Stimulated activated CD8-positive, alpha-beta memory T cell treated with anti-CD3 and anti-CD28 coated beads, Interleukin-2, amount 100 ng/mL, for 1 hour (primary cell): ENCODE measurements at regions not wholly inside any gene's neighbourhood (a gene's known extent, or its start where the extent isn't known, plus 50 kb on each side); places are given as distances from the start of the nearest gene placed in this dataset.
"Not testable (repeated sequence)": the region's sequence is repeated elsewhere in the genome, so short reads cannot be mapped to it uniquely, and the experiment has no call there.

Source experiments
- DNase-seq, 2 donors: peaks; one replicate each; pipeline ENCODE4 v3.0.0-alpha.2; 2020; ENCODE audit warnings: low read depth in 2 of 2

DNA sequence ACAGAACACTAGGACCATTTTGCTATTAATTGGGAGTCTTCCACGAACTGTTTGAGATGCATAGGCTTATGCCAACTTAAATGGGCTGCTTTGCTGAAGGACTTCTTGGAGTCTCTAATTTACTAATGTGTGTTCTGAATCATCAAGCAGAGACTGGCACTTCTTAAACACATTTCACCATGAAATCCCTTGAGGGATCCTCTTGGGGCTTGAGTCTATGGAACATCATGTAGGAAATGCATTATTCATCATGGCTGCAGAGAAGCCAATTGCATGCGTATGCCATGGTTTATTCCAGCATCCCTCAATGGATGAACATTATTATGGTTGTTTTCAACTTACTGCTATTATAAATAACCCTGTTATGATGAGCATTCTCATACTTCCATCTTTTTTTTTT lies 73.4 kb downstream of the FGD2 start:
- DNase-seq, result no peak

DNA sequence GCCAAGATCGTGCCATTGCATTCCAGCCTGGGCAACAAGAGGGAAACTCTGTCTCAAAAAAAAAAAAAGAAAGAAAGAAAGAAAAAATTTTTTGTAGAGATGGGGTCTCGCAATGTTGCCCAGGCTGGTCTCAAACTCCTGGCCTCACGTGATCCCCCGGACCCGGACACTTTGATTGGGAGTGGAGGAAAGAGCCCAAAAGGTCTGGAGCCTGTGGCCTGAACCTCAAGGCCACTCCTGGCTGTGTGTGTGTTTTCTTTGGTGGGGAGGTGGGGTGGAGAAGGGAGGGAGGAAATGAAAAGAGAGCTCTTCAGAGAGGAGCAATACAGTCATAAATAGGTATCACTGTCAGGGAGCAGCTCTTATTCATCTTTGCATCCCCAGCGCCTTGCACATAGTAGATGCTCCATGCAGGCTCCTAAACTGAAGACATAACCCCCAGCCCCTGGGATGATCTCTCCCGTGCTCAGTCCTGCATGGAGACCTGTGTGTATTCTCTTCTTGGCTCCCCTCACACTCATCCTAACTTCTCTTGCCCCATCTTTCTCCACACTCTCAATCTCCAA lies 75.7 kb downstream of the FGD2 start:
- DNase-seq, result no peak

DNA sequence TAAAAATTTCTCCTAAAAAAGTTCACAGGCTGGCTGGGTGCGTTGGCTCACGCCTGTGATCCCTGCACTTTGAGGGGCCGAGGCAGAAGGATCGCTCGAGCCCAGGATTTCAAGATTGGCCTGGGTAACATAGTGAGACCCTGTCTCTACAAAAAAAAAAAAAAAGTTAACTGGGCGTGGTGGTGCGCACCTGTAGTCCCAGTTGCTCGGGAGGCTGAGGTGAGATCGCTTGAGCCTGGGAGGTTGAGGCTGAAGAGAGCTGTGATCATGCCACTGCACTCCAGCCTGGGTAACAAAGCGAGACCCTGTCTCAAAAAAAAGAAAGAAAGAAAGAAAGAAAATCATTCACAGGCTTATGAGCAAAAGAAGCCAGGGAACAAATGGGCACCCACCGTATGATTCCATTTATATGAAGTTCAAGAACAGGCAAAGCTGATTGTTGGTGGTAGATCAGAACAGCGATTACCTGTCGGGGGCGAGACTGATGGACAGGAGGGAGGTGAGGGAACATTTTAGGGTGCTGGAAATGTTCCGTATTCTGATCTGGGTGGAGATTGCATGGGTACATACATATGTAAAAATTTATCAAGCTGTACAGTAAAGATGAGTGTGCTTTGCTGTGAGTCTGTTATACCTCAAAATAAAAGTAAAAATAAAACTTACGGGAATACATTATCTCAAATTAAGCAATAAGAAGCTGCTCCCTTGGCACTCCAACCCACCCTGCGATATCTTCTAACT lies 77.1 kb downstream of the FGD2 start:
- no peak for DNase-seq

DNA sequence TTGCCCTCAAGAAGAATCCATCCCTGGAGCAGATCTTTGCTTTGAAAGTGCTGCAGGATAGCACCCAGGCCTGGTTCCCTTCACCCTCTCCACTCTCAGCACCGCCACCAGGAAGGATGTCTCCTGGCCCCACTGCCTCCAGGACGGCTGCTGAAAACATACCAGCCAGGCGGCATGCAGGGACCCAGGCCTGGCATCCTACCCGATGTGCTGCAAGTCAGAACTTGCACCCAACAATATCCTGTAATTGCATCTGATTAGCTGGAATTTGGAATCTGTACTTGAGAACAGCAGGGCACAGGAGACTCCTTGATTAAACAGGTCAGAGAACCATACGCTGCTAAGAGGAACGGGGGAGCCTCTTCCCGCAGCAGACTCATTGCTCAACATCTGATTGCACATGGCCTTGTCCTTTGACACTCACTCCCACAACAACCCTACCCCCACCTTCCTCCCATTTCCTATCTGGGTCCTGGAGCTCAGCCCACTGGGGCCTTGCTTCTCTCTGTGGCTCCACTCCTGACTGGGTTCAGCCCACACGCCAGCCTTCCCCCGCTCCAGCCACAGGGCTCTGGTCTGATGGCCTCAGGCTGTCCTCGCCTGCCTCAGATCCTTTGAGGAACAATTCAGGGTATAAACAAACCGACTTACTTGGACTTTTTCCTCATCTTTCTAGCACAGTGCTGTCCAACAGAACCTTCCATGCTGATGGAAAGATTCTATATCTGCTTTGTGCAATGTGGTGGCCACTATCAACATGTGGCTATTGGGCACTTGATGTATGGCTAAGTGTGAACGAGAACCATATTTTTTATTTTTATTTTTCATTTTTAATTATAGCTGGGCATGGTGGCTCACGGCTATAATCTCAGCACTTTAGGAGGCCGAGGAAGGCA lies 78.0 kb downstream of the FGD2 start:
- DNase-seq, result no peak

DNA sequence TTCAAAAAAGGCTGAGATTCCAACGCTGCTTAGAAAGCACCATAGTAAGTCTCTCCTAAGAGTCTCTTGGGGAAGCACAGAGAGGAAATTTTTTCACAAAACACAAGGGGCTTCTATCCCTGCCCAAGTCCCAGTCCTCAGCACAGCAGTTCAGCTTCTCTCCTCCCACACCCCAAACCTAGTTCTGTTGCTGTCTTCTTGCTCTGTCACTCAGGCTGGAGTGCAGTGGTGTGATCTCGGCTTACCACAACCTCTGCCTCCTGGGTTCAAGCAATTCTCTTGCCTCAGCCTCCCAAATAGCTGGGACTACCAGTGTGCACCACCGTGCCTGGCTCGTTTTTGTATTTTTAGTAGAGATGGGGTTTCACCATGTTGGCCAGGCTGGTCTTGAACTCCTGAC lies 79.2 kb downstream of the FGD2 start:
- DNase-seq, result not testable (repeated sequence)

DNA sequence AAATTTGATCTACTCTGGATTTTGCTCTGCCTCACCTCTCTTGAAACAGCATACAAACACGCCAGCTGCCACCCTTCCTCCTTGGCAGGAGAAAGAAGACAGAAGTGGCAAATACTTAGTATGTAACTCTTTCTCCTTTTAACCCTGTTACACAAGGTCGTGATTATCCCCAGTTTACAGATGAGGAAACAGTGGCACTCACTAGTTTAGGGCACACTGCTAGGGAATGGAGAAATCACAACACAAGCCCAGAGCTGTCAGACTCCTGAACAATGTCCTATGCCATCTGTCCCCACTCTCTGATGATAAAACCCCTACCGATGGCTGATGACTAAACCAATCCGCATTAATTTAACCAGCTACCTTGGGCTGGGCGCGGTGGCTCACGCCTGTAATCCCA lies 79.7 kb downstream of the FGD2 start:
- DNase-seq, result no peak

DNA sequence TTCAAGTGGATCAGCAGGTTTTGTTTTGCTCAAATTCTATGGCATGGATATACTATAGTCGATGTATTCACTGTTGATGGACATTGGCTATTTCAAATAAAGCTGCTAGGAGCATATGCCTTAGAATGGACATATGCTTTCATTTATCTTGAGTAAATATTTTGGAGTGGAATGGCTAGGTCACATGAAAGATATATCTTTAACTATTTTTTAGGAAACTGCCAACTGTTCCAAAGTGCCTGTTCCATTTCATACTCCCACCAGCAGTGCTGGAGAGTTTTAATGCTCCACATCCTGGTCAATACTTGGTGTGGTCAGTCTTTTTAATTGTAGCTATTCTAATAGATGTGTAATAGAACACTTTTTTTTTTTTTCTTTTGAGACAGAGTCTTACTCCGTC lies 81.1 kb upstream of the PIM1 start:
- DNase-seq, result no peak

DNA sequence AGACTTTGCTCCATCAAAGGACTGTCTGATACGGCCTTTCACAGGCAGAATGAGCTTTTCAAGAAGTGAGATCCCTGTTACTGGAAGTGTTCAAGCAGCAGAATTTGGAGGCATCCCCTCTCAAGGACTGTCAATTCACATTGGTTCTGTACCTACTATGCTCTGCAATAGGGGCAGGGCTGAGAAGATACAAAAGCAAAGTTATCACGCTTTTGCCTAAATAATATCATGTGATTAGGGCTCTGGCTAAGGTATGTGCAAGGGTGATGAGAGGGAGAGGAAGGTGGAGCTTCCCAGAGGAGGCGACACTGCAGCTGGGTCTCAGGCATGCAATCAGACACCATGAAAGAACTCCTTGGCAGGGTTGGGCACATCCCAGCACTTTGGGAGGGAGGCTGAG lies 80.2 kb upstream of the PIM1 start:
- no peak for DNase-seq

DNA sequence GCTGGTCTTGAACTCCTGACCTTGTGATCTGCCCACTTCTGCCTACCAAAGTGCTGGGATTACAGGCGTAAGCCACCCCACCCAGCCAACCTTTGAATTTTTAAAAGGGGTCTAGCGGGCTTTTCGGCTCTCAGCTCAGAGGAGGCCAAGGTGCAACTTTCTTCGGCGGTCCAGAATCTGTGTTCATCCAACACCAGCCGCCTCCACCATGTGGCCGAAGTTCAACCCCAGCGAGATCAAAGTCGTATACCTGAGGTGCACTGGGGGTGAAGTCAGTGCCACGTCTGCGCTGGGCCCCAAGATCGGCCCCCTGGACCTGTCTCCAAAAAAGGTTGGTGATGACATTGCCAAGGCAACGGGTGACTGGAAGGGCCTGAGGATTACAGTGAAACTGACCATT lies 78.8 kb upstream of the PIM1 start:
- DNase-seq, result not testable (repeated sequence)

DNA sequence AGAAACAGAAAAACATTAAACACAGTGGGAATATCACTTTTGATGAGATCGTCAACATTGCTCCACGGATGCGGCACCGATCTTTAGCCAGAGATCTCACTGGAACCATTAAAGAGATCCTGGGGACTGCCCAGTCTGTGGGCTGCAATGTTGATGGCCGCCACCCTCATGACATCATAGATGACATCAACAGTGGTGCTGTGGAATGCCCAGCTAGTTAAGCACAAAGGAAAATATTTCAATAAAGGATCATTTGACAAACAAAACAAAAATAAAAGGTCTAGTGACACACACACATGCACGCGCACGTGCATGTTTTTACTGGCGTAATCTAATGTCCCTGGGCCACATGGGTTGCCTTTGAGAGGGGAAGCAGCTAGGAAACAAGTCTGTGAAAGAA lies 78.4 kb upstream of the PIM1 start:
- not testable (repeated sequence) for DNase-seq

DNA sequence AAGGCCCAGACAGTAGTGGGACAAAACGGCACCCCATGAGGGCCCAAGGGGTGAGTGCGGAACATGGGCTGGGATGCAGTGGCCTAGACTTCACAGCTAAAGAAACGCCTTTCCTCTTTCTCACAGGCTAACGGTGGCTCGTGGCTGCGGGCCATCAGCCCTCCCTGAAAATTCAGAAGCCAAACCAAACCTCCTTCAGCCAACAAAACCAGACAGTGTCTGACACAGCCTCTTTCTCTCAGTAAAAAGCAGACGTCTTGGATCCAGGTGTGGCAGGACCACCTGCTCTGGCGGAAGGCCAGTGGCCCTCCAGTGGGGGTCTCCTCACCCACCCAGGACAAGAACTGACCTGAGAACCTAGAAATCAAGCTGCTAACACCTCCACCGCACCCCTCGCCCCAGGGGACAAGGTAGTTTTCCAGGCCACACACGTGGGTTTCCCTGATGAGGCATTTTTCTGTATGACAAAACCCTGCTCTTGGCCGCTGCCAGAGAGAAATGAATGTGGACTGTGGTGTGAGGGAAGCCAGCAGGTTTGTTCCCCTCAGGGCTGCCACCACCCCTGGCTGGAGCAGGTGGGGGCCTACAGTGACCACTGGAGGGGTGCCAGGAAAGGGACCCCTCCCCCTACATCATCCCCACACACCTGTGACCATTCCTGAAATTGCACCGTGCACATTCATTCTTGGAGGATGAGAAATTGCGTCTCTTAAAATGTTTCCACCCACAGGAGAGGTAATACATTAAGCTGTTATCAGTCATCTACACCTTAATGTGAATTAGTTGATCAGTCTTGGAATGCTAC lies 76.8 kb upstream of the PIM1 start:
- no peak for DNase-seq

DNA sequence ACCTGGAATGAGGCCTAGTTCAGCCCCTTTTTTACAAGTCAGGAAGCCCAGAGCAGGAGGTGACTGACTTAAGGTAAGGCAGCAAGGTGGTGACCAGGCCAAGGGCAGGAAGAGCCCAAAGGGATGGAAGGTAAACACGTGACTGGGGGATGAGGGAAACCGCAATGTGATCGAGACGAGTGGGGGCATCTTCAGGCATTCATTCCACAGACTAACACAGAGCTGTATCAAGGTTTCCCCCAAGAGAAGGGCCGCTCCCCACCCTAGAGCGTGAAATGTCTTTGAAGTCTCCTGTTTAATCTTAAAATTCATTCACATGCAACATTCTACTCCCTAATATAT lies 76.3 kb upstream of the PIM1 start:
- no peak for DNase-seq

DNA sequence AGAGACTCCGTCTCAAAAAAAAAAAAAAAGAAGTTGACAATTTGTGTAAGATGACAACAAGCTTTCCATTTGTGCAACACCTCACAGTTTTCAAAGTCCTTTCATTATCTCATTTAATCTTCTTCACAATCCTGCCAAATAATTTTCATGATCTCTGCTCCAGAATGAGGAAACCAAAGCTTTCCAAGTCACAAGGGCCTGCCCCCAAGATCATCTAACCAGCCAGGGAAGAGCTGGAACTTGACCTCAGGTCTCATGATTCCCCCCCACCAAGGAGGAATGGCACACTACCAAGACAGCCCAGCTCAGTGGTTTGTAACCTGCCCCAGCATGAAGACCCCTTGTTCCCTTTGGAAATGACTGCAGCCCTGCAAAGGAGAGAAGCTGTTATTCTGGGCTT lies 74.0 kb upstream of the PIM1 start:
- DNase-seq, result no peak

DNA sequence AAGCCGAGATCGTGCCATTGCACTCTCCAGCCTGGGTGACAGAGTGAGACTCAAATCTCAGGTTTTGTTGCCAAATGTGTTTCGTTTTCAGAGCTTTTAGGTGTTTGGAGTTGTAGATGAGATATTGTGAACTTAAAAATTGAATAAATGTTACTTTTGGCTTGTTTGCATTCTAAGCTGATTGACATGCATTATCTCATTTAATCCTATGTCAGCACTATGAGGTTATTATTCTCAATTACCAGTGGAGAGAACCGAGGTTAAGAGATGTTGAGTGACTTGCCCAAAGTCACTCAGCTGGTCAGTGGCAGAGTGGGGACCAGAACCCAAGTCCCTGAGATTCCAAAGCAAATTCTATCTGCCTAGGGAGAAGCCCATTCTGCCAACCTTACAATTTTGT lies 72.6 kb upstream of the PIM1 start:
- DNase-seq, result no peak

DNA sequence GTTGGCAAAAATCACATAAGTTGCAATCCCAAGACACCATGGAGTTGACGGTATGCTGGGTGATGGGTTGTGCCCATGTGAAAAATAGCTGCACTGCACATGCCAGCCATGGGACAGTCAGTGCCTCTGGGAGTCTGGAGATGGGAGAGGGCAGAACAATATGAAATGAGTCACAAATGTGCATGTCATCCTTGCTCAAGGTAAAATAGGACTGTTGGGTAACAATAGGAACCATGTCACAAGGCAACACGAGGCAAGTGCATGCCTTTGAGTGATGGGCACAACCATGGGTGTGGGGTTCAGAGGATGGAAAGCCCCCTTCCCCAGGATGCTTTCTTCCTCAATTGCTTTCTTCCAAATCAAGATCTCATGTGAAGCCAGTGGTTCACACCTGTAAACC lies 70.5 kb upstream of the PIM1 start:
- DNase-seq, result no peak

DNA sequence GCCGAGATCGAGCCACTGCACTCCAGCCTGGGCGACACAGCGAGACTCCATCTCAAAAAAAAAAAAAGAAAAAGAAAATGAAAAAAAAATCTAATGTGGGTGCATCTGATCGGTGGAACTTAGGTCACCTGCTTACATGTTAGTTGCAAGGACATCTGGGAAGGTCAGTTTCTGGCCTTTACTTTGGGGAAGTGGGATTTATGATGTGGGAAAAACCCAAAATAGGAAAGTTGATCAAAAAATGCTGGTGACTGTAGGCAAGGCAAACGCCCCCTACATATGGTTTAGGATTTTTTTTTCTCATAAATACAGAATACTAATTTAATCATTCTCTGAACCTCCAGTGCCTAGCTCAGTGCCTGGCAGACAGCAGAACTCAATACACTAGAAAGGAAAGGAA lies 69.2 kb upstream of the PIM1 start:
- no peak for DNase-seq

DNA sequence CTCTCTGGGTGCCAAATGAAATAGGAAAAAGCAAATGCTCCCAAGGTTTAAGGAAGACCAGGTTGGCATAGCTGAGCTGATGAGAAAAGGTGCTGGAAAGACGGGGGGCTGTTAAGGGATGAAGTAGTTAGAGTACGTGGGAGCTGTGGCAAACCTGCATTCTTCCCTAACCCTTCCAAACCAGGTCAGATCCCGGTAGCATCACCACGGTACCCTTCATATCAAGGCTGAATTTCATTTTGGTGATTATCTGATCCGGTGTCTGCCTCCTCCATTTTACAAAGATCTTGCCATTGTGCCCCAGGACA lies 68.0 kb upstream of the PIM1 start:
- DNase-seq, result no peak

DNA sequence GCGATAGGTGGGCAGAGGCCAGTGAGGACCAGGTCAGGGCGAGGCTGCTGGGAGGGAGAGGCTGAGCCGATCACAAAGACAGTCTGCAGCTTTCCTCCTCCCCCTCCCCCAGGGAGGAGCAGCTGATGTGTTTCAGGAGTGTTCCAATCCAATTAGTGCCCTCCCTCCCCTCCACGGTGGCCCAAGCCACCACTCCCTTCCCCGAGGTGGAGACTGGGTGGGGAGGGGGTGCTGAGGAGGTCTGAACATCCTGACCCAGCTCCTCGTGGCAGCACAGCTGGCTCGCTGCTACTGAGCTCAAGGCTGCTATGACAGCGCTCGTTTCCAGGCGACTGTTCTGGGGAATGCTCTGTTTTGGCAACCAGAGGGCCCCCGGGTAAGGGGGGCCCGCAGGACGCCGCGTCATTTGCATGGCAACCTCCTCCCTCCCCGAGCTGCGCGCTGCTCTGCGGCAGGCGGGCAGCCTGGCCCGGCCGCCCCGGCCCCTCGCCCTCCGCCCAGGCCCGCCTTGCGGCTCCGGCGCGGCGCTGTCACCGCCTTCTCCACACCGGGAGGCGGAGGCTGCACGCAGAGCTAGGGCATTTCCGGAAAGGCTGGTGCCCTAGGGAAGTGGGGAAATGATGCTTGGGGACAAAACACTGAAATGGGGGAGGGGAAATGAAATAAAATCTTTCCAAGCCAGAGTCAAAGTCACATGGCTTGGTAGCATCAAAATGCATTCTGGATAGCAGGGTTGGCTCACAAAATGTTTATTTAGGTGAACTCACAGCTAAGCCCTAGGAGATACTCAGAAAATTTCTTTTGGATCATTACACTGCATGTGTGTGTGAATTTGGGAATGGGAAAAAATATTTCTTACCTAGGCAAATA lies 67.4 kb upstream of the PIM1 start:
- DNase-seq, result peak; percentile 50 to 53

DNA sequence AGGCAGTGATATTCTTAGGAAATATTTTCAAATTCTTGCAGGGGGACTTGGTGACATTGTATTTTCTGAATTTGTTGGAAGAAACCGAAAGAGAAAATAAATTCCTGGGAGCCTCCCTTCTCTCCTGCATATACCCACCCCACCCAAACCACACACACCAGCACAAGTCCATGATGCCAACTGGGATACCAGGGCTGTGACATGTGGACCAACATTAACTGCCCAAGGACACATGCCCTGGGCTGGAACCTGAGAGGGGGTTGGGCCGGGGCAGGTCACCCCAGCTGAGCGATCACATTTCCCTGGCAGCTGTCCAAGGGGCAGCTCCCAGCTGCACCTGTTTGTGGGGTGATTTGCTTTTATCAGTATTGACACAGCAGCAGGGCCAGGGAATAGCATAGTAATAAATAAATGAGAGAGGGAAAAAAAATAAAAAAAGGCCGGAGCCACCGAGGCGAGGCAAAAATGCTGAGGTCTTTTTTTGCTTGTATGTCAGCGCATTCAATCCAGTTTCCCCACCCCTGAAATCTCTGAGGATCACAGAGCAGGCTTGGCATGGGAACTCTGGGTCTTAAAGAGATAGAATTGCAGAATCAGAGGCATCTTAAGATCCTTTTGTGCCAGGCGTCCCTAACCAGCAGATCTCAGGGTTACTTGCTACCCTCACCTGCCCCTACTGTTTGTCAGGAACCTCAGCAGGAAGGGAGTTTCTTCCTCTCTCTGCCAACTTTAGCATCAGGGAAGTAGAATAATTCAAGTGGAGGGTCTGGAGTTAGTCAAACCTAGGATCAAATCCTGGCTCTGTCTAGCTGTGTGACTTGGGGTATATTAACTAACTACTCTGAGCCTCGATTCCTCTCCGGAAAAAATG lies 66.5 kb upstream of the PIM1 start:
- no peak for DNase-seq

DNA sequence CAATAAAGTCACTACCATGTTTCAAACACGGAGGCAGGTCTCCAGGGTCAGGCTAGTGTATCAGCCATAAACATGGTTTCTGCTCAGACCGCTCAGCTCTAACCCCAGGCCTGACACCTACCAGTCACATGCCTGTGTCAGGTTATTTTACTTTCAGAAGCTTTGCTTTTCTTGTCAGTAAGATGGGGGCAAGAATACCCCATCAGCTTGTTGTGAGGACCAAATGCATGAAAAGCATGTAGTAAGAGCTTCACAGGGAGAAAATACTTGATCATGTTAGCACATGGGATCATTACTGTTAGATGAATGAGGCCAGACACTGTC lies 65.2 kb upstream of the PIM1 start:
- no peak for DNase-seq
